LNCAP (cell line): ENCODE measurements at regions not wholly inside any gene's neighbourhood (a gene's known extent, or its start where the extent isn't known, plus 50 kb on each side); places are given as distances from the start of the nearest gene placed in this dataset.

Experiments used
- CTCF ChIP-seq: fragments of 450-650 bp; IDR thresholded peaks from 2 replicates; pipeline ENCODE4 v1.5.1; 2017; ENCODE audit warnings: mild to moderate bottlenecking

DNA sequence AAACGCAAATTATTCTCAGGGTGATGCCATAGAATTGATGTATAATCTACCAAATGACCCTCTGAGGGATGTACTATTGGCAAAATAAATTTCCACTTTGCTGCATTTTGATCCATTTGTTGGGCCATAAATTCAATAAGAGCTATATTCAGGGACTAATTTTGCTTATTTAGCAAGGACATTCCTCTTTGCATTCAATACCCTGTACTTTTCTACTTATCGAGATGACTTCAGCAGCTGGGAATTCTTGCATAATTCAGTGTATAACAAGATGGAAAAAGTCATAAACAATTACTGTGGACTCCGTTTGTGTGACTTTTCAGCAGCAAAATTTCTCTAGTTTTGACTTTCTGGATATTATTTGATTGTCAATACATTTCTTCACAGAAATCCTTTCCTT is 744.7 kb upstream of the CCDC179 start:
- no peak for TF ChIP-seq CTCF

GRCh38 chr11:23606191-23606590 is 745.9 kb upstream of the CCDC179 start:
- TF ChIP-seq CTCF: no peak

GRCh38 chr11:23611726-23612125 is 751.5 kb upstream of the CCDC179 start:
- no peak for TF ChIP-seq CTCF

- no peak for TF ChIP-seq CTCF
Measured at GRCh38 chr11:23620617-23621016, 760.3 kb upstream of the CCDC179 start.

DNA sequence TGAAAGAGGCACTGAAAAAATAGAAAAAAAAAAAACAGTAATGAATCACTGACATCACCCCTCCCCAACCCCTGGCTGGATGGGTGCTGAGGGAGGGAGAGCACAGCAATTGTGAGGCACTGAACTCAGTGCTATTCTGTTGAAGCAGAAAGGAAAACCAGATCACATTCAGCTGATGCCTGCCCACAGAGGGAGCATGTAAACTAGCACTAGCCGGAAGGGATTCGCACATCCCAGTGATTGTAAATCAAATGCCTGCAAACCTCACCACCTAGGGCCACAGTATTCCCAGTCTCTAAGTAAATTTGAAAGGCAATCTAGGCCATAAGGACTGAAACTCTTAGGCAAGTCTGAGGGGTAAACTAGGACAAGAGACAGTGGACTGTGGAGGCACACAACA is 772.0 kb upstream of the CCDC179 start:
- no peak for TF ChIP-seq CTCF

- no peak for TF ChIP-seq CTCF
Measured at GRCh38 chr11:23644443-23644842, 784.2 kb upstream of the CCDC179 start.

DNA sequence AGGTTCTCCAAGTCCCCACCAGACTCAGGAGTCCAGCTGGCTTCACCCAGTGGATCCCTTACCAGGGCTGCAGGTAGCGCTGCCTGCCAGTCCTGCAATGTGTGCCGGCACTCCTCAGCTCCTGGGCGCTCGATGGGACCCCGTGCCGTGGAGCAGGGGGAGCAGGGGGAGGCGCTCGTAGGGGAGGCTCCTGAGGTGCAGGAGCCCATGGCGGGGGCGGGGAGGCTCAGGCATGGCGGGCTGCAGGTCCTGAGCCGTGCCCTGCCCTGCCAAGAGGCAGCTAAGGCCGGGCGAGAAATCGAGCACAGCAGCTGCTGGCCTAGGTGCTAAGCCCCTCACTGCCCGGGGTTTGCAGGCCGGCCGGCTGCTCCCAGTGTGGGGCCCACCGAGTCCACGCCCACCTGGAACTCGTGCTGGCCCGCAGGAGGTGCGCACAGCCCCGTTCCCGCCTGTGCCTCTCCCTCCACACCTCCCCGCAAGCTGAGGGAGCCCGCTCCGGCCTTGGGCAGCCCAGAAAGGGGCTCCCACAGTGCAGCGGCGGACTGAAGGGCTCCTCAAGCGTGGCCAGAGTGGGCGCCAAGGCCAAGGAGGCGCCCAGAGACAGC is 792.9 kb upstream of the CCDC179 start:
- no peak for TF ChIP-seq CTCF

DNA sequence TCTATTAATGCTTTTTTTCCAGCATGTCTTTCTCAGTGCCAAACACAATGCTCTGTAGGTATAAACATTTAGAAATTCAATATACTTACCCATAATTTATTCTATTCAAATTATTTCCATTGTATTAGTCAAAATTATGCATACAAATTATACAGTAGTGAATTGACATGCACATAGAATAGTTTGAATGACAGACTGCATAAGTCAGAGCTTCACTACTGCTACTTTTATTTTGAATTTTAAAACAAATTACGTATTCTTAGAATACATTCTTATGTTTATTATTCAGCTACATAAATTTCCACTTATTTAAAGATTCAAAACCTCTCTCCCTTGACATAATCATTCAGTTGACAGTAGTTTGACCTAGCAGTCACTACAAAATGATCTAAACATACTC is 808.0 kb upstream of the CCDC179 start:
- TF ChIP-seq CTCF: no peak
